HG03521 (cell line): ENCODE measurements at regions not wholly inside any gene's neighbourhood (a gene's known extent, or its start where the extent isn't known, plus 50 kb on each side); places are given as distances from the start of the nearest gene placed in this dataset.

Experiments used
- ATAC-seq: cut with Tn5 transposase; IDR thresholded peaks from one replicate; pipeline ENCODE4 v1.9.1; 2021; ENCODE audit warnings: mild to moderate bottlenecking, moderate library complexity; ENCODE audit not compliant: unreplicated experiment

DNA sequence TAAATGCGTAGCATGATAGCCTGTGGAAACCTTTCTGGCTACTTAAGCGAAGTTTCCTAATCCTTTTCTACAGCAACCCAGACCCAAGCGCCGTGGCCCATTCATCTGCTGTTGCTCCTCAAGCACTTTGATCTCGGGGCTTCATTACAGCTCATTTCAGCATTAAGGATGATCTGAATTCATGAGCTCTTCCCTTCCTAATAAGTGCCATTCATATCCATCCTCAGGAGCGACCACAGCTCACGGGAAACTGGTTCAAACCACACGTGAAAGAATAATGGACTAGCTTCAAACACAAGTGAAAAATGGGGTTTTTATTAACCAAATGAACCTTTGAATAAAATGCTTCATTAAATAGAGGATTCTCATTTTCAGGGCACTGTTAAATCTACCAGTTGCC is 202.6 kb upstream of the LEF1 start:
- ATAC-seq, result no peak

GRCh38 chr4:108370291-108371141 is 201.8 kb upstream of the LEF1 start:
- no peak for ATAC-seq

DNA sequence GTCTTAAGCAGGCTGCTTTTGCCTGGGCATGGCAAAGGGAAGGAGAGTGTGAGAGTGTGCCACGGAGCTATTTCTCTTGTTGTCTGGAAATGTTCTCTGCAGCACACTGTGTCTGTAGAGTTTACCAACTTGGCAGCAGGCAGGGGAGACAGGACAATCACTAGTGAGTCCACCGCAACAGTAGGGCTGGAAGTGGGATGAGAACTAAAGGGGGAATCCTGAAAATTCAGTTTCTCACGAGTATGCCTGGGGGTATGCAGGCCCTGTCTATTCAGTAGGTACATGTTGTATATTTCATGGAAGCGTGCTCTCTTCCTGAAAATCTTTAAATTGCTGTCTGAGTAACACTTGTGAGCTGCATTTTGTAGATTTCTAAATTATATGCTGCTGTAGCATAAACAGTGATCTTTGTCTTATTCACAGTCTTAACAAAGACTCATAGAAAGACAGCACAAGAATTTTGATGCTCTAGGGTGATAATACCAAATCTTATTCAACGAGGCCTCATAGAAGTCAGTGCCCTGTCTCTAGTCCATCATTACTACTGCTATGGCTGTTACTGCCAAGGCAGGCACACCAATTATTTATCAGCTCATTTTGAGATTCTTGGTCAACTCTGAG is 200.4 kb upstream of the LEF1 start:
- no peak for ATAC-seq

DNA sequence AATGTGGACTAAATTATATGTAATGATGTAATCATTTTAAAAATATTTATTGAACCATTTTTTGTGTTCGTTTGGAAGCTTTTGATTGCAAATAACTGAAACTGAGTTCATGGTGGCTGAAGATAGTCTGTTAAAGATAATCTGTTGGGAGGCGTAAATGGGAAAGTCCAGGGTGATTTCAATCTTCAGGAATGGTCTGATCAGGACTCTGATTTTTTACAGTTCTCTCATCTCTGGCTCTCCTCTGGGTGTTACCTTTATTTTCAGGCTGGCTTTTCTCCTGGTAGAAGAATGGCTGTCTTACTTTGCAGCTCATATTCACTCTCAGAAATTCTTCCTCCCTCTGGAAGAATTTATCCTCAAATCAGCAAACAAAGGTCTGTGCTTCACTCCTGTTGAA is 199.0 kb upstream of the LEF1 start:
- ATAC-seq, result no peak

- no peak for ATAC-seq
These were observed 198.0 kb upstream of the LEF1 start for GRCh38 chr4:108366716-108367115.

DNA sequence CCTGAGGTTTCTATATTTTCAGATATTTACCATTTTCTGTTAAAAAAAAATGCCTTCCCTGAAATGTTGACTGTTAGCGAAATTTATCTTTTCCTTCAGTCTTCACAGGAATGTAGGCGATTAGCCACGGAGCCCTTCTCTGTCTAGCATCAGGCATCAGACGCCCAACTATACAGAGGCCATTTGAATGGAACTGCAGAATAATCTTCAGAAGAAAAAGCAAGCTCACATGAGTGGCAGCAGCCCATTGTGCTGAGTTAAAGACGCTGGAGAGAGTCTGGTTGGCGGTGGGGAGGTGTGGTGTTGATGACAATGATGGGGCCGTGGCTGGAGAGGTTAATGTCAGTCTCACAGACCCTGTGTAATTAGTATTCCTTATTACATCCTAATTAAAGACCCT is 196.8 kb upstream of the LEF1 start:
- no peak for ATAC-seq

DNA sequence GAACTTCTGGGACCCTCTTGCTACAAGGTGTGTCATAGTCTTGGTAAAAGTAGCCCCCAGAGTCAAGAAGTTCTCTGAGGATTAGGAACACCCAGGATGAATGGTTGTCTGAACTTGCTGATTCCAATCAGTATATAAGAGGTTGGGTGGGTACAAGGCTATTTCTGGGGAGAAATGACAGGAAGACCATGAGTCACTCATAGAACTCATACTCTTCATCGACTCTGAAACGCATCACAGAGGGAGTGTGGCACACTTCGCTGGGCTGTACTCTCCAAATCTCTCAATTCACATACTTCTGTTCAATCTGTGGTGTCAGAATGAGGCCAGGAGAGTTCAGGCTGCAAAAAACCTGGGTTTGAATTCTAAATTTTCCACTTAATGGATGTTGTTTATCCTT is 193.2 kb upstream of the LEF1 start:
- ATAC-seq, result no peak

DNA sequence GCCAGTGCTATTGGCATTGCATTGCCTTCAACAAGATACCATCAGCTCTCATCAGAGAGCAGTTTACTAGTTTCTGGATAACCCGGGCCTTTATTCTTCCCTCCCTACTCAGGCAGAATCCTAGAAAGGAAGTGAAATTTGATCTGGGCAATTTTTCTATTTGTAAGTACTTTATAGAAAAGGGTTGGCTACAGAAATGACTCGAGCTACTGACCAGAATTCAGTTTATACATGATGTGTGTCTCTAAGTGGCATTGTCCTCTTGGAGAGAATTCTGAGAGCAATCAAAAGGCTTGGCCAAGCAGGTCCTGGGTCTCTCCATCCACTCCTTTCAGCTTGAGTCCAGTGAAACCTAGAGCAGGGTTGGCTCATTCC is 192.7 kb upstream of the LEF1 start:
- ATAC-seq, result no peak

DNA sequence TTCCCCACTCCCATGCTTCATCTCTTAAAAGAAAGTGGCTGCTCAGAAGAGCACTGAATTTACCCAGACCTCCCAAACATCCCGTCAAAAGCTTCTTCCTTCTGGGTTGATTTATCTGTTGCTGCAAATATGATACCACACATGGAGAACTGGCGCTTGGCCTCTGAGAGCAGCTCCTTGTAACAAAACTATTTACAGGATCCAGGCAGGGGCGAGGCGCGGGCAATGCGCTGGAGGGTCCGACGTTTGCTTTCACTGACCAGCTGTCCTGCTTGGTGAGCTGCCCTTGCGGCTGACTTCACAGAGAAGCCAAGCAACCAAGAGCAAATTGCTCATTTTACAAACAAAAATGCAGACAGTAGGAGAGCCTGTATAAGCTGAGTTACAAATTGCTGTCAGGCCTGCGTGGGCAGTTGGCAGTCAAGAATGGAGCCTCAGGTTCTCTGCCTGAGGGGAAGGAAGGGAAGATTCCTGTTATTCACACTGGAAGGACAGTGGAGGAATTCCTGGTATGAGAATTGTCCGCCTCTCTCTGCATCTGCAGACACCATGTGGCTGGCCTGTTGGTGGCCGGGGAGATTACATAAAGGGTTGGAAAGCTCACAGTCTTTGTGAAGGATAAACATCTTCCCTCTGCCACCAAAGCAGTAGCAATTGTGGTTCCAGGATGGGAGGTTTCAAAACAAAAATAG is 192.2 kb upstream of the LEF1 start:
- no peak for ATAC-seq

DNA sequence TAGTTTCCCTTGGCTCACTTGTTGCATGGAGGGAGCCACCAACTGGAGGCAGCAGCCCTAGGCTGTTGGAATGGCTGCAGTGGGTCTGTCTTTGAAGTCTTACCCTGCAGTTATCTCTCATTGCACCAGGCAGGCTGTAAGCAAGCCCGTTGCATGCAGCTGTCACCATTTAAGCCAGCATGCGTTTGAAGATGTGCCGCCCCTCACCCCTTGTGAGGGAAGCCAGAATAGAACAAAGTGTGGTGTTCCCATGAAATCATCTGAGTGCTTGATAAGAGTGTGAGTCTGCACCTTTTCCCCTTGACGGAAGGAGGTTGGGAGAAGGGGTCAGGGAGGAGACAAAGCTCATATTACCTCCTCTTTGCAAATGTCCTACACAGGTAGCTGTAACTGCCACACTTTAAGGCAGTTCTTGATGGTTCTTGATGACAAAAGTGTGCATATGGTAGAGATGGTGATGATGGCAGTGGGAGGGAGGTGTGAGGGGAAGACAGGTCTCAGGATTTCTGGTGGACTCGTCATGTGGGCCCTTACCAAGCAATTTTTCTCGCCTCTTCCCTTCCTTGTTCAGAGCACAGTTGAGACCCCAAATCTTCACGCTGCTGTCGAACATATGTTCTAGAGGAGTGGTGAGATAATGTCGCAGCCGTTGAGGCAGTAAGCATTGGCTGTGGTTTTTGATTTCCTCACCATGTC is 191.4 kb upstream of the LEF1 start:
- ATAC-seq, result no peak

DNA sequence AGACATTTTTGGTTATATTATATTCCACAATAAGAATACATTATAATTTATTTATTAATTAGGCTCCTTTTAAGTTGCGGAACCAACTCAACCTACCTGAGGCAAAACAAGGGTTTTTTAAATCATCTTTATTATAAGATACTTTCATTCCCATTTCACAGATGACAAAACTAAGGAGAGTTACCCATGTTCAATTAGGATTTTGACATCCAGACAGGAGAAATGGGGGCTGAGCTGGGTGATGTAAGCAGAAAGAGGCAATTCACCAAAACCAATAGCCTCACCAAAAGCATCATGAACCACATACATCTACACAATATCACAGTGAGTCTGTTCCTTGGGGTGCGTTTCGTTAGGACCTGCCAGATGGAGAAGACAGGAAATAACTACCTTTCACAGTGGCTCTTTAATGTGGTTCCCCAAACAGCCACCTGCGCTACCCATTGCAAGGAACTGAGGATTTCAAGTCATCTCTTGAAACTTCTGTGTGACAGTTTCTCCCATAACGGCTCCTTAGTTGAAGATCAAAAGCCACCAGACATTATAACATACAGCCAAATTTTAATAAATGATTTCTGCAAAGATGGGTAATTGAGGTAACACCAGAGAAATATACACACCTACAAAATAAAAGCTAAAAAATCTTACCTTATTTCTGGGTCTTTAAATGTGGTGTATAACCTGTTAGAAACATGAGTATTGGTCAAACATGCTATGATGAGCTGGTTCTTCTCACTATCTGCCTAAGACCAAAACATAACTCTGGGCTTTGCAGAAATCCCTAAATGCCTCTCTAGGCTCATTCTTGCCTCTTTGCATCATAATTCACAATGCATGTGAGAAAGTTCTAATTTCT is 190.6 kb upstream of the LEF1 start:
- ATAC-seq, result no peak

DNA sequence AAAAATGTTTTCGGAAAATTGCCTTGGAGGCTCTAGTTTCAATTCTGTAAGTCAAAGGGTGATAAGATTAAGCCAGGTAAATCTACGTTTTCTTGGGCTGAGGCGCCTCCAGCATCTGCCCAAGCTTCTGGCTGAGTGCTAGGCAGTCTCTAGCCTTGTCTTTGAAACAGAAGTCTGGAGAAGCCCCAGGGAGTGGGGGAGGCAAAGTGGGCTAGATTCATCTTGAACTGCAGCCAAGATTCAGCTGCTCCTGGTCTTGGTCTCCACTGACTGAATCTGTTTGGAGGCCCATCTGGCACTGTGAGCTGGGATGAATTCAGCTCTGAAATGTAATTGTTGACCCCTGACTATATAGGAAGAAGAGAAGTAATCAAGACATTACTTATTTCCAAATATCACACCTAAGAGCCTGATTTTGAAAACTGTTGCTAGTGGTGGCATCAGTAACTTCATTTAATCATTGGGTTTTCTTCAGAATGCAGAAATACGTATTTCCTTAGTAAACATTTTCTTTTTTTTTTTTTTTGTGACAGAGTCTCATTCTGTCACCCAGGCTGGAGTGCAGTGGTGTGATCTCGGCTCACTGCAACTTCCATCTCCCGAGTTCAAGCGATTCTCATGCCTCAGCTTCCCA is 187.3 kb upstream of the LEF1 start:
- no peak for ATAC-seq

DNA sequence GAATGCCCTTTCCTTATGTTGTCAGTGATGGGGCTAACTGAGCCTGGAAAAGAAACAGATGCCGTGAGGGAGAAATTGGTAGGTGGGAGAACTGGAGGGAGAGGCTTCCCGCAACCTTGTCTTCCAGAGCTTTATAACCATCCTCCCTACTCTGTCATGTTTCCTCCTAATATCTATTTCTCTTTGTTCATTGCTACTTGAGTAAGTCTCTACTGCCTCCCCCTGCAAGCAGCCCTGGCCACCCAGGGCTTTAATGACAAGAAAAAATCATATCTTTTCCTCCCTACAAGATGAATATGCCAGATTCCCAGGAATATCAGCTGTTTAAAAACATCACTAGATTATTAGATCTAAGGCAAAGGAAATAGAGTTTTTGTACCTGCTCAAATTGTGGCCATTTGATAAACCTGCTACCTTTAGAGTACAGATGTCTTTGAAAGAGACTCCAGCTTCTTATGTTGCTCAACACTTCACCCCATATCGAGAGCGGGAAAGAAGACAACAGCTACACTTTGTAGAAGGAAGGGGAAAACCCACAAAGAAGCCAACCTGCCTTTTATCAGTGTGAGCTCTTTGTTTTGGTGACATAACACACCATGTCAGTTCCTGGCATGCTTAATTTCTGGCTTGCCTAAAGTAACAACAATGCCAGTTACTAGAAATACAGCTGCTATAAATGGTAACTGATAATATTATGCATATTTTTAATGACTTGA is 186.6 kb upstream of the LEF1 start:
- no peak for ATAC-seq

DNA sequence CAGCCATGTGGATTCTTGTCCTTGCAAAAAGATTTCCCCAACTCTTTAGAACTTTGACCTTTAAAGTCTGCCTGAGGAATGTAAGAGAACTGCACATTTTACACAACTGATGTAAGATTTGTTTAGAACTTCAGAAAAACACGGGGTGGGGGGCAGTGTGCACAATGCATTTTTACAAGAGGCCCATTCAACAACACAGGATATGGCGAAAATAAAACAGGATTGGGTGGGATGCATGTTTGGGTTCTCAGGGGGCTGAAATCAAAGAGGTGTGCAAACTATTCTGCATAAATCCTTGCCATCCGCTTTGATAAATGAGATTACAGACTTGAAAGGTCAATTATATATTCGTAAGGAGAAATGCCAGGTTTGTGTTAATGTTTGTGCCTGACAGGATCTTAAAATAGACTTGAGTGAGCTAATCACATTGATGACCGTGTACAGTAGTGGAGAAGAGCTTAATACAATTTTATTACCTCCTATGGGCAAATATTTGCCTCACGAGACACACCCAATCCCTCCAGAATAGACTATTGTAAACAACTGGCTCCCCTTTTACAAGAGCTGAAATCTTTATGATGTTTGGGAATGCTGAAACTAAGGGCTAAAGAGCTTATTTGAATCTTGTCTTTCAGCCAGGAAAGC is 184.1 kb upstream of the LEF1 start:
- no peak for ATAC-seq

- ATAC-seq, result no peak
These were observed 183.1 kb upstream of the LEF1 start for GRCh38 chr4:108351791-108352190.

DNA sequence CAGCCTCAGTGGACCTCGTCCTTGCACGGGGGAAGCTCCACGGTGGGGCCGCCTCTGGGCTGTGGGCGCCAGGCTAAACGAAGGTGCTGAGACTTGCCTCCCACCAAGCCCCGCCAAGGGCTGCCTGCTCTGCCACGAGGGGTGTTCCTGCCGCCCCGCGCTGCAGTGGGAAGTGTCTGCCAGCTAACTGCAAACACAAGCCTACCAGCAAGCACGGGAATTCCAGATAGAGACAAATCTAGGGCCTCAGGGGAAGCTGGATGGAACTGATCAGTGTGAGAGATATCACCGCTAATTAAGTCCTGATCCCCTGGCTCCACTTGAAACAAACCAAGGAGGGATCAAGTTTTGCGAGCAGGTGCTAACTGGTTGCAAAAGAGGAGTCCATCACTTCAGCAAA is 181.6 kb upstream of the LEF1 start:
- ATAC-seq, result no peak

DNA sequence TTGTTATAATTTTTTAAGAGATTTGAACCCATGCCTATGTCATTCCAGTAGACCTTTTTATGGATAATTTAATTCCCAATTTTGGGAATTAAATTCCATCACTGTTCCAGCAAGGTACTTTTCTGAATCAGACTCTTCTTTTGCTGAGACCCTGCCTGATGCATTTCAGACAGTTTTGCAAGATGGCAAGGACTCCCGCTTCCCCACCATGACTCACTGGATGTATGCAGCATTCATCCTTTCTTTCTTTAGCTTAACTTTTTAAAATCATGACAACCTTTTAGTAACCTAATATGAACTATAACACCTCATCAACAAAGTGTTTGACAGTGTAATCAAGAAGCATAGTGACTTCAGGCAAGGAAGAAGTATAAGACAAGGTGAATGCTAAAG is 178.1 kb upstream of the LEF1 start:
- no peak for ATAC-seq

DNA sequence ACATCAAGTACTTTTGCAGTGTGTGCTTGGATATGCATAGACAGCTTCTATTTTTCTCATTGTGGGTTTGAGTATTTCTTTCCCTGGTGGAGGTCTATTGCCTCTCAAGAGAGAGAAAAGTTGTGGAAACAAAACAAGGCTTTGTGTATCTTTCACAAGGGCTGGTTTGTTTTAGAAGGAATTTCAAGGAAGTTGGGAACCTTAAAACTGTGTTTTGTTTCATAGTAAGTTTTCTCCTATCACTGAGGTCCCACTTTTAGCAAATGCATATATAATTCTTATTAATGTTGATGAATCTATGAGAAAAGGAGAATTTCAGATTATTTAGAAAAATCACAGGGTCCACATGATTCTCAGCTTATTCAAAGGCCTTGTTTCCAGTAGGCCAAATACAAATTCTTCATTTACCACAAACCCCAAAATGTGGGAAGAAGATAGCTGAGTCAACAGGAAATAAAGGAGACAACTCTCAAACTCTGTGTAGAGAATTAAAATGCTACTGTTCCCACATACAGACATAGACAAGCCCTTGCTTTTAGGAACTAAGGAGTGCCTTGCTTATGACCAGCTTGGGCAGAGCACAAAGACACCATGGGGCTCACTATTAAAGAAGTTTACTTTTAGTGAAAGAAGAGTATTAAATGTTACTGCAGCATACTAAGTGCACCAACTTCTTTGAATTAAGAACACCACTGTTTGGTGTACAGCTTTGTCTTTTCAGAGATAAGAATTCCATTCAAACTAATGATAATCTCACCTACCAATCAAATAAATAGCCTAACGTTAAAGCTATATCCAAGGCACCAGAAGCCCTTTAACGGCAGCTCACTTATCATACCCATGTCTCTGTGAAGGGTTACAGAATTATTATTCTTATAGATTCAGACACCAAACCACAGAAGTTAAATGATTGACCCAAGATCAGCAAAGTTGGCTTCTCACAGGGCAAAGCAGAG is 177.4 kb upstream of the LEF1 start:
- no peak for ATAC-seq
